ENCODE measurements at regions not wholly inside any gene's neighbourhood (a gene's known extent, or its start where the extent isn't known, plus 50 kb on each side); places are given as distances from the start of the nearest gene placed in this dataset.
"Not testable (repeated sequence)": the region's sequence is repeated elsewhere in the genome, so short reads cannot be mapped to it uniquely, and the experiment has no call there.

GRCh38 chr1:192906334-192906733 is 97.5 kb downstream of the RGS2 start:
- no peak for DNase-seq

DNA sequence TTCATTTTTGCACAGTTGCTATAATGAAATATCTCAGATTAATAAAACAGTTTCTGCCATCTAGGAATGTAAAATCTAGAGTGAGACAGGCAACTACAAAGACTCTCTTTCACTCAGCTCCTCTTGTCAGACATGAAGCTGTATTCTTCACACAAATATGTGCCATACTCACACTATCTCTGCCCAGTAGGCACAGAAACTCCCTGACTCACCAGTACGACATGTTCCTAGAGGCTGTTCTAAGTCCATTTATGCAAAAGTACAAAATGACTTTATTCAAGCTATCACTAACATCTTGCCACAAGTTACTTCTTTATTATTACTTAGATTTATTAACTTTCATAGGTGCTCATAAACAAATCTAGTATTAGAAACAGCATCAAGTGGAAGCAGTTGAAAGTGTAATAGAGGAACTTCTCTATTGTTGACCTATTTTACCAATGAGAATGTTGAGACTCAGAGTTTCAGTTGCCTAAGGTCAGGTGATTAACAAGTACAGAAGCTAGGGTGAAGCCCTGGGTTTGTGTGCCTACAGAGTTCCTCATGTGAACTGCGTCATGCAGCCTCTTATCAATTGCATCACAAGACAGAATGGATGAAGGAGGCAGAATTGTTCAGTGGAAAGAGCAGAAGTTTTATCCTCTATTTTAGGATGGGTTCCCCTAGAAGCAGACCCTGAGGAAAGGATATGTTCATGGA is 98.9 kb downstream of the RGS2 start:
- DNase-seq: no peak

- DNase-seq: not testable (repeated sequence)
Observed at GRCh38 chr1:192911896-192912656, 103.2 kb downstream of the RGS2 start.

GRCh38 chr1:192913683-192914082 is 104.8 kb downstream of the RGS2 start:
- DNase-seq: no peak

- DNase-seq: no peak
Observed at GRCh38 chr1:192914092-192914491, 105.3 kb downstream of the RGS2 start.

- no peak for DNase-seq
Observed at GRCh38 chr1:192914696-192915095, 105.9 kb downstream of the RGS2 start.

DNA sequence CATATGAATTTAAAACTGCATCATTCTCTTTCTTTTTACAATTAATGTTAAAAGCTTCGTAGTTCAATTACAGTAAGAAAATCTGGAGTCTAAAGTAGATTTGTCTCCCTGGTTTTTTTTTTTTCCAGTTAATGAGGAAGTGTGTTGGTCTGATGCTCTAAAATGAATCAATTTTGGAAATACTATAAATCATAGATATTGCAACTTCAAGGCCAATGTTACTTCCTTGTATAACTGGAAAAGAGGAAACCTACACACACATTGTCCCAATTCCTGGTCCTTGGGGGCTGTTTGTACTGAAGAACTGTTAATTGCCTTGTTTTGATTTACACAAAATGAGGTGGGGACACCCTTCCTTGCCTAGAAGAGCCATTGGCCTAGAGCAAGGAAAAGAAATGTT is 107.2 kb downstream of the RGS2 start:
- no peak for DNase-seq

- no peak for DNase-seq
Observed at GRCh38 chr1:192918259-192918658, 109.4 kb downstream of the RGS2 start.

GRCh38 chr1:192920412-192920811 is 111.6 kb downstream of the RGS2 start:
- no peak for DNase-seq

DNA sequence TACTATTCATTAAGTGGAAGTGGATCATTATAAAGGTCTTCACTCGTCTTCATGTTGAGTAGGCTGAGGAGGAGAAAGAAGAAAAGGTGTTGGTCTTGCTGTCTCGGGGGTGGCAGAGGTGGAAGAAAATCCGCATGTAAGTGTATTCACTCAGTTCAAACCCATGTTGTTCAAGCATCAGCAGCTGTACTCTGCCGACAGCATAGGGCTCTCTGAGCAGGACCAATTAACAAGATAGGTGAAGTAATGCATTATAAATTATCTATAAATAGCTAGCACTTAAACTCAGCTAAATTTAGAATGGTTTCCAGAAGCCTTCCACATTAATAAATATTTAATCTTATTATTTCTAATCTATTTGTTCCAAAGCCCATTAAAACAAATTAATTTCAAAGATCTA is 116.8 kb downstream of the RGS2 start:
- no peak for DNase-seq

DNA sequence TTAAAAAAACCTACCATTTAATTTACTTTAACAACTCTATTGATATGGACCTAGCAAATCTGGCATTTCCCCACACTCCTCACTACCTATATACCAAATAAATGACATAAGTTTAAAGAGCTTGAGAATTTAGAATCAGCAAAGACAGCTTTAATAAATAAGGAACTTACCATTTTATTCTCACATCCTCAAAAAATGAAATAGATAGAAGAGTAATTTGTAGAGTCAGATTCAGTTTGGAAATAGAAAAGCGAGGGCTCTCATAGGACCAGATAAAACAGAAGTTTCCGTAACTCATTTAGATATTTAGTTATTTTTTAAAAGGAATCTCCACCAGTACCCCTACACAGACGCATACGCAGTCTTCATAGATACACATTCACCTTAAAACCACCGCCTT is 117.9 kb downstream of the RGS2 start:
- DNase-seq: no peak

GRCh38 chr1:192927496-192927895 is 118.7 kb downstream of the RGS2 start:
- peak in 1 of 14 donors; percentile 6 for DNase-seq

- DNase-seq: no peak
Observed at GRCh38 chr1:192929597-192929996, 120.8 kb downstream of the RGS2 start.

DNA sequence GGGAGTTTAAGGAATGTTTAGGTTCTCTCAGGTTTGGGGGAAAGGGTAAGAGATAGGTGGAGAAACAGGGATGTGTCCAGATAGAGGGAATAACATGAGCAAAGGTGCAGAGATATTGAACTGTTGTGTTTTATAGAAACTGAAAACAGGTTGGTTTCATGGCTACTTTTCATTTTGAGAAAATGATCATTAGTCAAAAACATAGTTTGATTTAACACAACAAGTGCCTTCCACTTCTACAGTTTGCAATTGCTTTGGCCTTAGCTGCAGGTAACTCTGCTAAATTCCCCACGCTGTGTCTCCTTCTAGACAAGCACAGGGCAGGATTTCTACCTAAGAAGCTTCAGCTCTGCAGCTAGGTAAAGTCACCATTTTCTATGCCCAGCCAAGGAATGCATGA is 124.9 kb downstream of the RGS2 start:
- no peak for DNase-seq

GRCh38 chr1:192936313-192937018 is 122.7 kb downstream of the UCHL5 start:
- no peak for DNase-seq

- no peak for DNase-seq
Observed at GRCh38 chr1:192937128-192937527, 122.0 kb downstream of the UCHL5 start.

GRCh38 chr1:192939440-192939839 is 119.7 kb downstream of the UCHL5 start:
- no peak for DNase-seq

DNA sequence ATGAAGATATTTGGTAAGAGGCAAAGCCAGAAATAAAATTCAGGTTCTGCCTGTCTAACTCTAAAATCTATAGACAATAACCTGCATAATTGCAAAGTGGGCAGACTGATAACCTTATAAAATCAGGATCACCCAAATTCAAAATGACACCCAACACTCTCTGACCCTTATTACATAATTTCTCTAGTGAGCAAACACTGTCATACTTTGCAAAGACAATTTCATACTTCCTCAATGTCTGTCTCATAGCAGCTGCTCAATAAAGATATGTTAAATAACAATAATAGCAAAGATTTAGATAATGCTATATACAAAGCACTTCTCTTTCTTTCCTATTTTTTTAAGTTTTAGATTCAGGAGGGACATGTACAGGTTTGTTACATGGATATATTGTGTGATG is 118.5 kb downstream of the UCHL5 start:
- DNase-seq: no peak

- DNase-seq: no peak
Observed at GRCh38 chr1:192941722-192942411, 117.3 kb downstream of the UCHL5 start.

GRCh38 chr1:192943108-192943507 is 116.1 kb downstream of the UCHL5 start:
- DNase-seq: no peak

- DNase-seq: no peak
Observed at GRCh38 chr1:192943522-192943921, 115.6 kb downstream of the UCHL5 start.

- no peak for DNase-seq
Observed at GRCh38 chr1:192945390-192946130, 113.6 kb downstream of the UCHL5 start.
